Stimulated activated CD4-positive, alpha-beta T cell treated with anti-CD3 and anti-CD28 coated beads, Interleukin-15, amount 100 ng/mL, for 24 hours (primary cell): ENCODE measurements at regions not wholly inside any gene's neighbourhood (a gene's known extent, or its start where the extent isn't known, plus 50 kb on each side); places are given as distances from the start of the nearest gene placed in this dataset.
"Not testable (repeated sequence)": the region's sequence is repeated elsewhere in the genome, so short reads cannot be mapped to it uniquely, and the experiment has no call there.

Experiments used
- DNase-seq: peaks from one replicate; pipeline ENCODE4 v3.0.0-alpha.2; 2020

GRCh38 chr7:33792547-33793105, 112.7 kb upstream of the BMPER start:
- no peak for DNase-seq

GRCh38 chr7:33793616-33794015, 111.7 kb upstream of the BMPER start:
- no peak for DNase-seq

- DNase-seq: no peak
Observed at GRCh38 chr7:33794419-33794818, 110.9 kb upstream of the BMPER start.

- DNase-seq: no peak
Observed at GRCh38 chr7:33794959-33795358, 110.4 kb upstream of the BMPER start.

GRCh38 chr7:33796538-33796937, 108.8 kb upstream of the BMPER start:
- no peak for DNase-seq

- DNase-seq: not testable (repeated sequence)
Observed at GRCh38 chr7:33797512-33797911, 107.8 kb upstream of the BMPER start.

- DNase-seq: no peak
Observed at GRCh38 chr7:33798686-33799325, 106.5 kb upstream of the BMPER start.

- DNase-seq: no peak
Observed at GRCh38 chr7:33799766-33800165, 105.6 kb upstream of the BMPER start.

GRCh38 chr7:33802600-33802999, 102.7 kb upstream of the BMPER start:
- no peak for DNase-seq

GRCh38 chr7:33804140-33804660, 101.1 kb upstream of the BMPER start:
- DNase-seq: no peak

GRCh38 chr7:33805630-33806233, 99.6 kb upstream of the BMPER start:
- no peak for DNase-seq

GRCh38 chr7:33806298-33807154, 98.8 kb upstream of the BMPER start:
- DNase-seq: no peak

GRCh38 chr7:33807155-33807530, 98.2 kb upstream of the BMPER start:
- no peak for DNase-seq

GRCh38 chr7:33807779-33808482, 97.4 kb upstream of the BMPER start:
- peak; percentile 15 for DNase-seq

- no peak for DNase-seq
Observed at GRCh38 chr7:33809228-33809627, 96.1 kb upstream of the BMPER start.

GRCh38 chr7:33810356-33810755, 95.0 kb upstream of the BMPER start:
- no peak for DNase-seq

- no peak for DNase-seq
Observed at GRCh38 chr7:33813331-33813730, 92.0 kb upstream of the BMPER start.

GRCh38 chr7:33814400-33814799, 90.9 kb upstream of the BMPER start:
- no peak for DNase-seq

GRCh38 chr7:33814936-33815335, 90.4 kb upstream of the BMPER start:
- no peak for DNase-seq

- no peak for DNase-seq
Observed at GRCh38 chr7:33815336-33815735, 90.0 kb upstream of the BMPER start.

GRCh38 chr7:33816106-33816505, 89.2 kb upstream of the BMPER start:
- peak; percentile 6 for DNase-seq

GRCh38 chr7:33819658-33820057, 85.7 kb upstream of the BMPER start:
- DNase-seq: no peak

- no peak for DNase-seq
Observed at GRCh38 chr7:33820206-33820605, 85.1 kb upstream of the BMPER start.
